Inflammatory macrophage (primary cell): ENCODE measurements at regions not wholly inside any gene's neighbourhood (a gene's known extent, or its start where the extent isn't known, plus 50 kb on each side); places are given as distances from the start of the nearest gene placed in this dataset.
"Not testable (repeated sequence)": the region's sequence is repeated elsewhere in the genome, so short reads cannot be mapped to it uniquely, and the experiment has no call there.

Experiments
- DNase-seq, 2 donors: peaks; one replicate each; pipeline ENCODE4 v3.0.0-alpha.2; 2020 to 2022

GRCh38 chr5:7096294-7096693, 299.6 kb upstream of the ADCY2 start:
- no peak for DNase-seq

GRCh38 chr5:7105358-7105757, 290.6 kb upstream of the ADCY2 start:
- DNase-seq: no peak

GRCh38 chr5:7117961-7118360, 278.0 kb upstream of the ADCY2 start:
- no peak for DNase-seq

GRCh38 chr5:7131680-7132079, 264.3 kb upstream of the ADCY2 start:
- no peak for DNase-seq

GRCh38 chr5:7146886-7147285, 249.1 kb upstream of the ADCY2 start:
- no peak for DNase-seq

GRCh38 chr5:7157083-7157482, 238.9 kb upstream of the ADCY2 start:
- no peak for DNase-seq

- DNase-seq: no peak
Measured at GRCh38 chr5:7169240-7169878, 226.6 kb upstream of the ADCY2 start.

GRCh38 chr5:7170785-7171184, 225.2 kb upstream of the ADCY2 start:
- DNase-seq: not testable (repeated sequence)

GRCh38 chr5:7179364-7179763, 216.6 kb upstream of the ADCY2 start:
- no peak for DNase-seq

GRCh38 chr5:7181841-7182240, 214.1 kb upstream of the ADCY2 start:
- DNase-seq: no peak

- no peak for DNase-seq
Measured at GRCh38 chr5:7185742-7186141, 210.2 kb upstream of the ADCY2 start.

- no peak for DNase-seq
Measured at GRCh38 chr5:7186818-7187217, 209.1 kb upstream of the ADCY2 start.

GRCh38 chr5:7190712-7191250, 205.2 kb upstream of the ADCY2 start:
- no peak for DNase-seq

GRCh38 chr5:7192016-7192415, 203.9 kb upstream of the ADCY2 start:
- no peak for DNase-seq

GRCh38 chr5:7202846-7203245, 193.1 kb upstream of the ADCY2 start:
- DNase-seq: no peak

GRCh38 chr5:7207979-7208378, 188.0 kb upstream of the ADCY2 start:
- no peak for DNase-seq

- DNase-seq: no peak
Measured at GRCh38 chr5:7208938-7209337, 187.0 kb upstream of the ADCY2 start.

GRCh38 chr5:7209658-7210057, 186.3 kb upstream of the ADCY2 start:
- DNase-seq: no peak

- no peak for DNase-seq
Measured at GRCh38 chr5:7210549-7210948, 185.4 kb upstream of the ADCY2 start.

GRCh38 chr5:7213525-7213924, 182.4 kb upstream of the ADCY2 start:
- DNase-seq: no peak

GRCh38 chr5:7214906-7215416, 181.0 kb upstream of the ADCY2 start:
- DNase-seq: no peak

- DNase-seq: no peak
Measured at GRCh38 chr5:7218141-7218540, 177.8 kb upstream of the ADCY2 start.

GRCh38 chr5:7220156-7220555, 175.8 kb upstream of the ADCY2 start:
- DNase-seq: no peak

GRCh38 chr5:7221041-7221440, 174.9 kb upstream of the ADCY2 start:
- DNase-seq: no peak

- no peak for DNase-seq
Measured at GRCh38 chr5:7225826-7226225, 170.1 kb upstream of the ADCY2 start.
